HG03342 (cell line): ENCODE measurements at regions not wholly inside any gene's neighbourhood (a gene's known extent, or its start where the extent isn't known, plus 50 kb on each side); places are given as distances from the start of the nearest gene placed in this dataset.
"Not testable (repeated sequence)": the region's sequence is repeated elsewhere in the genome, so short reads cannot be mapped to it uniquely, and the experiment has no call there.

Experiments
- ATAC-seq: cut with Tn5 transposase; IDR thresholded peaks from one replicate; pipeline ENCODE4 v1.9.1; 2021; ENCODE audit warnings: mild to moderate bottlenecking, moderate library complexity; ENCODE audit not compliant: unreplicated experiment

DNA sequence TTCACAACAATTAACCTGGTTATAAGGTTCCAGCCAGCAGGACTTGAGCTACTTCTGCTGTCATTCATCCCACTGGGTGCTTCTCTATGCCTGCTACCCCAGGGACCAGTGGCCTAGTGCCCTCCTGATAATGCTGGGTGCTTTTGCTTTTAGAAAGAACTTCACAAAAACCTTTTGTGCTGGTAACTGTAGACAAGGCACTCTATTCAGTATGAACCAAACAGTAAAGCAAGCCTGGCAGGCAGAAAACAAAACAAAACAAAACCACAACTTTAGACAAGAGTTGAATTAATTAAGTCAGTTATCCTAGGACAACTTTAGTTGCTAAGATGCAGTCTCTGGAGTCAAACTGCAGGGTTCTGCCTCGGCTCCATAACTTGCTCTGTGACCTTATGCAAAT is 61.9 kb upstream of the ADGRL2 start:
- no peak for ATAC-seq

DNA sequence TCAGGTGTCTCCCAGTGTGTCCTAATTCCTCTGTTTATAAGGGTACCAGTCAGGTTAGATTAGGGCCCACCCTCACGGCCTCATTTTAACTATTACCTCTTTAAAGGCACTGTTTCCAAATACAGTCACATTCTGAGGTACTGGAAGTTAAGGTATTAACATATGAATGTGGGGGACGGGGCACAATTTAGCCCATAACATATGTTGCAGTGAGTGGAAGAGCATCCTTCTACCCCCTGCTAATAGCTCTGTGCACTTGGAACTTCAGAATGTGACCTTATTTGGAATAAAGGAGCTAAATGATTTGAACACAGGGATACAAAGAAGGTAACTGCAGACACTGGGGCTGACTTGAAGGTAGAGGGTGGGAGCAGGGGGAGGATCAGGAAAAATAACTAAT is 67.3 kb upstream of the ADGRL2 start:
- no peak for ATAC-seq

DNA sequence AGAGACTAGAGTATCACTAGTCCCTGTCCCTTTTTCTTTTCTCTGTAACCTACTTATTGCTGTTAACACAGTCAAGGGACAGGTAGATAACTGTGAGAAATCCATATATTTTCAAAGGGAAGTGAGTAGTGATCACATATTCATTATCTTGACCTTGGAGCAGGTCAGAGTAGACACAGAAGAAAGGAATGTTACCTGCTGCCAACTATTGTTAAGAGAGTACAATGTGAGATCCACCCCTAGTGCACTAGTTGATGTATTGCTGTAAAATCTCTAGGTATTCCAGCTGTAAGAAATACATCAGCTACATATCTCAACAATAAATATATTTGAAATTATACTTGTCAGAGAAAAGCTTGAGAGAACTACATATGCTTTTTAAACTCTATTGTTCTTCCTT is 68.7 kb upstream of the ADGRL2 start:
- no peak for ATAC-seq

DNA sequence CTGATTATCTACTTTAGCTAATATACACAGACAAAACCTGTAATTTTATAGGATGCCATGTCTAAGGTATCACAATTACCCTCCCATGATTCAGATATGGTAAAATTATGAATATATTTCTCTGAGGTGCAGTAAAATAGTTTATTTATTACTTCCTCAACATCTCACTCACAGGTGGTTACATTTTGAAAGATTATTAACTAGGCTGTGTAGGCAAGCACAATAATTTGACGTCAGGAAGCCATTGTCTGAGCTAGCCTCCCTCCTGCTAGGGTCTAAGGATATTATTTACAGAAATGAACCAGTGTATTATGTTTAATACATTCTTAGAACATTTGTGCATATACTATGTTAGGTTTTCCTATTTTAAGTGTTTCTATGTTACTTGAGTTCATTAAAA is 69.9 kb upstream of the ADGRL2 start:
- no peak for ATAC-seq

DNA sequence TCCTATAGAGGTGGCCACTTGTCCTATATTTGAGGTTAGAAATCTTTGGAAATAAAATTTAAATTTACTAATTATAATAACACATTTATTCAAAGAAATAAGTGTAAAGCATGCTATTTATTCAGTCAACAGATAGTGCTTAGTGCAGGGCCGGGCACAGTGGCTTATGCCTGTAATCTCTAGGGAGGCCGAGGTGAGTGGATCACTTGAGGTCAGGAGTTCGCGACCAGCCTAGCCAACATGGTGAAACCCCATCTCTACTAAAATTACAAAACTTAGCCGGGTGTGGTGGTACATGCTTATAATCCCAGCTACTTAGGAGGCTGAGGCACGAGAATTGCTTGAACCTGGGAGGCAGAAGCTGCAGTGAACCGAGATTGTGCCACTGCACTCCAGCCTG is 70.4 kb upstream of the ADGRL2 start:
- ATAC-seq = not testable (repeated sequence)

DNA sequence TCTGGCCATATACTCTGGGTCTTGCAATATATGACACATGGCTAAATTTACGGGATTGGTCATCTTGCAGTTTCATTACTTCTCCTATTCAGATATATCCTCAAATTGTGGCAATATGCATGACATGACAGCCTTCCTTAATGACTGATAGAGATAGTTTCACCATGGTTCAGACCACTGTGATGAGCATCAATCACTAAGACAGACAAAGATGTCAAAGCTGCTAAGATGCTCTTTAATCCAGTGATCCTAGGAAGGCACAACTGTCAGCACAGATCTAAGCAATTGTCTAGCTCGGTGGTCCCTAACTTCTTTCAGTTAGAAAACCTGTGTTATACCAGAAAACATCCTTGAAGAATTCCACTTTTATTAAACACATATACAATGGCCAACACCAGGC is 70.9 kb upstream of the ADGRL2 start:
- no peak for ATAC-seq

GRCh38 chr1:81729239-81729638 is 71.5 kb upstream of the ADGRL2 start:
- ATAC-seq = no peak

- no peak for ATAC-seq
These were observed 74.9 kb upstream of the ADGRL2 start for GRCh38 chr1:81725823-81726222.

DNA sequence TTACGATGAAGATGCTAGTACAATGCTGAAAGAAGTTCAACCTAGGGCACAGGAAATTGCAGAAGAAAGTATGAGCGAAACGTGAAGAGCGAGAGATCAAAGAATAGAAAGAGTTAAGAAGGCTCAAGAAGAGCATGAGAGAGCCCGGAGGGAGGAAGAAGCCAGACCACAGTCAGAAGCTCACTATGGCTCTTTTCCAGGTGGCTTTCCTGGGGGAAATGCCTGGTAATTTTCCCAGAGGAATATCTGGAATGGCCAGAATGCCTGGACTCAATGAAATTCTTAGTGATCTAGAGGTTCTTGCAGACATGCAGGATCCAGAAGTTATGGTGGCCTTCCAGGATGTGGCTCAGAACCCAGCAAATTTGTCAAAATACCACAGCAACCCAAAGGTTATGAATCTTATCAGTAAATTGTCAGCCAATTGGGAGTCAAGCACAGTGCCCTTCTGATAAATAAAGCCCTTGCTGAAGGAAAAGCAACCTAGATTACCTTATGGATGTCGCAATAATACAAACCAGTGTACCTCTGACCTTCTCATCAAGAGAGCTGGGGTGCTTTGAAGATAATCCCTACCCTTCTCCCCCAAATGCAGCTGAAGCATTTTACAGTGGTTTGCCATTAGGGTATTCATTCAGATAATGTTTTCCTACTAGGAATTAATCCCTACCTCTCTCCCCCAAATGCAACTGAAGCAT is 78.0 kb upstream of the ADGRL2 start:
- ATAC-seq = not testable (repeated sequence)

GRCh38 chr1:81720256-81720655 is 80.5 kb upstream of the ADGRL2 start:
- not testable (repeated sequence) for ATAC-seq

- no peak for ATAC-seq
These were observed 83.5 kb upstream of the ADGRL2 start for GRCh38 chr1:81717230-81717629.

- ATAC-seq = no peak
These were observed 85.3 kb upstream of the ADGRL2 start for GRCh38 chr1:81715391-81715790.

GRCh38 chr1:81714636-81715035 is 86.1 kb upstream of the ADGRL2 start:
- no peak for ATAC-seq

GRCh38 chr1:81712425-81712824 is 88.3 kb upstream of the ADGRL2 start:
- ATAC-seq = no peak

GRCh38 chr1:81710857-81711256 is 89.9 kb upstream of the ADGRL2 start:
- no peak for ATAC-seq

- ATAC-seq = no peak
These were observed 92.5 kb upstream of the ADGRL2 start for GRCh38 chr1:81708250-81708649.

DNA sequence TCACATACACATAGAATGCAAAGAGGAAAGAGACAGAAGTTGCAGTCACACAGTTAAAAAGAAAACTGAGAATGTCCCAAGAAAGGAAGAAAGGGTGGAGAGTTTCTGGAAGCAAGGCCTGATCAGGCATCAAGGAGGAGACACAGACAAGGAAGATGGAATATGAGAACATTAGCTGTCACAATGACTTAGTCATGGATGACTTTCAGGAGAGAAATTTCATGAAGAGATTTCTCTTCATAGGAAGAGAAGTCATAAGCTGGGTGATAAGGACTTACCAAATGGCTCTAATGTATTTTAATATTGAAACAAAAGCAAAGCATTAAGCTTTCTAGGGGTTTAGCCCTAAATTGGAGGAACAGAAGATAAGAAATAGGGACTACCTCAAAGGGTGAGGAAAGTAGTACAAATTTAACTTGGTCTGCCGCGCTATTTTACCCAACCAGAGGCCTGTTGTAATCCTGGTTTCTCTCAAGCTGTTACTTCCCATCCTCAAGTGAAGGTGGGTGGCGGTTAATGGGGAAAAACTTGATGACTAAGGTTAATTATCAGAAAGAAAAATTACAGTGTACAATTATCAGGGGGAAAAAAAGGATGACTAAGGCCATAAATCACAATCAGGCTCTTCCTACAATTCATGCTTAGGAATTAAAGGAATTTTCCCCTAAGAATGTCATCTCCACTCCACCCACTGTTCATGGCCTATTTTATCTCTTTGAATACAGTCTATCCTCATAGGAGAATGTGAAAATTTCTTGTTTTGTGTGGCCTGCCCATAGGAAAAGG is 93.9 kb upstream of the ADGRL2 start:
- ATAC-seq = no peak

DNA sequence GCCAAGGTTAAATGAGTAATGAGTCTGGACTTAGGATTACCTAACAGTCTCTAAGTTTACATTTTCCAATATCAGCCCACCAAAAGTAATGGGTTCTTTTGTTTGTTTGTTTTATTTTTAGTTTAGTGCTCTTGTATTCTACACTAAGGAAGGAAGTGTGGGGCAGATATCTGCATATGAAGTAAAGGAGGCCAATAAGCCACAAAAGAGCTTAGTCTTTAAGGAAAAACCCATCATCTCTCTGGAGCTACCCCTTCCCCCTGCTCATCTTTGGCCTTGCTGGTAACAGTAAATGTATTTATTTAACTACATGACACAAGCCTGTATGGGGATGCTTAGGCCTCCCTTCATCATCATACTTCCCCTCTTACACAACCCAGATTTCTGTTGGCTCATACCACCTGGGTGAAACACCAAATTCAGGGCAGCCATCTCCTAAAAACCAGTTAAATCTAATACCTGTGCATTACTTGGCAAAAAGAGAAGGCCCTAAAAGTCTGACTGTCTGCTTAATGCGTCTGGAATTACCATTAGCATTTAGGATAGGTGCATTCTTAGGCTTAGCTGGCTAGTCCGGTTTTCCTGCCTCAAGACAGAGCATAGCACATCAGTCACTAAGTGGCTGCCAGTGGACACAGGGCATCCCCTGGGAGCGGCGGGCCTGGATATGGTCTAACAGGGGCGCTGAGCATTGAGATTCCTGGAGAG is 96.8 kb upstream of the ADGRL2 start:
- ATAC-seq = no peak

DNA sequence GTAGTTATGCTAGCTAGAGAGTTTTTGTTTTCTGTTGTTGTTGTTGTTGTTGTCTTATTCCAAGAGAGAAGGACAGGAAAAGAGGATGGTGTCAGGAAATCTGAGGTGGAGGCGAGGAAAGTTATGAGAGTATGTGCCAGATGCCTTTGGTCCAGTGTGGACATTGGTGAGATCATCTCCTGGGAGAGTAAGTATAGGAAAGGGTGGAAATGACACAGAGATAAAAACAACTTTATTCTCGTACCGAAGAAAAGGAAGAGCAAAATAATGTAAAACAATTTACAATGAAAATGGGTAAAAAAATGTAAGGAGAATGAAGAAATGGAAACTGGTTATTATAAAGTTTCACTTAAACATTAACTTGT is 97.4 kb upstream of the ADGRL2 start:
- ATAC-seq = no peak

DNA sequence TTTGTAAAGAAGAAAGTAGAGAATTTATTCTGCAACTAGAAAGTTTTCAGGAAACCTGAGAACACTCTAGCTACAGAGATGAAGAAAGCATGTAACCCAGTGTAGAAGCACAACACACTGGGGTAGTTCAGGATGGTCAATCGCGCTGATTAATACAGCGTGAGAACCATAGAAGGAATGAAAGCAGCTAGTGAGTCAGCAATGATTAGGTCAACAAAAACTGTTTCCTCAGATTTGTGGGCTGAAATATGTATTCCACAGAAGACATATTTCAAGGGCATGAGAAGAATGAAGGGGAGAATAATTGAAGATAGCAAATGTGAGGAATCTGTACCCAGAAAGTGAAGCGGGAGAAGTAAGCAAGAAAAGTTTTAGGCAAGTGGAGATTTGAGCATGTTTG is 97.8 kb upstream of the ADGRL2 start:
- ATAC-seq = no peak

DNA sequence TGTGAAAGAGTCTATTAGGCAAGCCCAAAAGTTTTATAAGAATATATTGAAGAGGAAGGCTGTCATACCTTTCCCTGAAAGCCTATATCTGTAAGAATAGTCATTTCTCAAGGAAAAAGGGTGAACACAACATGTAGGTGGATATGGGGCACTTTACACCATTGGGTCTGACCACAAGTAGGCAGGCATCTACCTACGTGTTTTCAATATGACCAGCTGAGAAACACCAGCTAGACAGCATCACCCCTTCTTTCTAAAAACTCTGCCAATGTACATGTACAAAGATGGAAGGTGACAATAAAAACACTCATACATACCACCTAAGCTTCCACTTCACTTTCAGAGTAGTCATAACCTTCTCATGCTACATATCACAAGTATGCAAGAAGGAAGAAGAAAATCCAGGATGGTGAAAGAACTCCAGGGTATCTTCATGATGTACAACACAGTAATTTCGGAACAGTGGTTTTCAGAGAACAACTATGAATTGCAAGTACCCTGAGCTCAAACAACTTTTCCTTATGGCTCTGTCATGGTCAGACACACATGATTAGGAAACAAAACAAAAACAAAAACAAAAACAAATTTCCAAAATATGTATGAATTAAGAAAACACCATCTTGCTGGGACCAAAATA is 98.5 kb upstream of the ADGRL2 start:
- no peak for ATAC-seq
